SU-DHL-6 (cell line): ENCODE measurements at regions not wholly inside any gene's neighbourhood (a gene's known extent, or its start where the extent isn't known, plus 50 kb on each side); places are given as distances from the start of the nearest gene placed in this dataset.

ENCODE experiments used
- H2AFZ ChIP-seq: fragments of 200-600 bp; sonication (generic); 2 replicates; pipeline ENCODE4 v1.6.1; 2014; ENCODE audit warnings: low read depth, mild to moderate bottlenecking, moderate library complexity, mixed read lengths, antibody characterized with exemption, low read length; ENCODE audit not compliant: severe bottlenecking
- H3F3A ChIP-seq: fragments of 200-600 bp; shearing (Covaris generic); 2 replicates; pipeline ENCODE4 v1.6.0; 2016; ENCODE audit warnings: antibody characterized with exemption, mild to moderate bottlenecking; ENCODE audit not compliant: insufficient read depth
- H3K27ac ChIP-seq: fragments of 200-600 bp; sonication (generic); 2 replicates; pipeline ENCODE4 v1.5.1; 2016; ENCODE audit warnings: low read depth, mild to moderate bottlenecking, low read length, moderate library complexity, mixed read lengths
- H3K27me3 ChIP-seq: fragments of 200-600 bp; sonication (generic), shearing (Covaris generic); 2 replicates; pipeline ENCODE4 v1.6.0; 2014; ENCODE audit warnings: mild to moderate bottlenecking, low read length
- H3K36me3 ChIP-seq: fragments of 200-600 bp; sonication (generic); 2 replicates; pipeline ENCODE4 v1.6.1; 2014; ENCODE audit warnings: mild to moderate bottlenecking, low read length, mixed read lengths
- H3K4me2 ChIP-seq: fragments of 300-600, 200-600 bp; shearing (Covaris generic), sonication (generic); 2 replicates; pipeline ENCODE4 v1.6.0; 2014; ENCODE audit warnings: low read length, low read depth, mild to moderate bottlenecking; ENCODE audit not compliant: poor library complexity, severe bottlenecking
- H3K4me3 ChIP-seq: fragments of 200-600 bp; sonication (generic); 2 replicates; pipeline ENCODE4 v1.5.1; 2014; ENCODE audit warnings: antibody characterized with exemption, low read length, mild to moderate bottlenecking, mixed read lengths; ENCODE audit not compliant: insufficient read depth, poor library complexity, severe bottlenecking
- H3K79me2 ChIP-seq: fragments of 200-600 bp; sonication (generic); 2 replicates; pipeline ENCODE4 v1.6.1; 2014; ENCODE audit warnings: mild to moderate bottlenecking, low read length, moderate library complexity; ENCODE audit not compliant: insufficient read depth
- H3K9ac ChIP-seq: fragments of 200-600 bp; sonication (generic); 2 replicates; pipeline ENCODE4 v1.7.0; 2014; ENCODE audit warnings: mild to moderate bottlenecking, low read length
- H3K9me2 ChIP-seq: fragments of 200-600 bp; sonication (generic); replicated peaks from 2 replicates; pipeline ENCODE4 v1.6.1; 2014; ENCODE audit warnings: low read length; ENCODE audit not compliant: insufficient read depth
- H3K9me3 ChIP-seq: fragments of 200-600 bp; sonication (generic); 2 replicates; pipeline ENCODE4 v1.6.1; 2014; ENCODE audit warnings: low read length, mixed read lengths; ENCODE audit not compliant: insufficient read depth
- H4K20me1 ChIP-seq: fragments of 200-600 bp; sonication (generic); 2 replicates; pipeline ENCODE4 v1.6.1; 2014; ENCODE audit warnings: low read depth, mild to moderate bottlenecking, antibody characterized with exemption, low read length, moderate library complexity, mixed read lengths
- CTCF ChIP-seq: fragments of 200-600 bp; sonication (generic); IDR thresholded peaks from one replicate; pipeline ENCODE4 v1.5.1; 2017; ENCODE audit warnings: antibody characterized with exemption, mild to moderate bottlenecking, low read length, moderate library complexity; ENCODE audit not compliant: insufficient read depth, poor library complexity, severe bottlenecking
- EZH2phosphoT487 ChIP-seq: fragments of 200-600 bp; sonication (generic), shearing (Covaris generic); conservative IDR thresholded peaks from 2 replicates; pipeline ENCODE4 v1.6.1; 2018; ENCODE audit warnings: mild to moderate bottlenecking, antibody characterized with exemption, low read length, moderate library complexity, mixed read lengths

GRCh38 chr6:82785206-82785605, 280.4 kb downstream of the UBE3D start:
- H3K4me2 ChIP-seq = no peak overlapping the region
- H3K36me3 ChIP-seq = no peaks in the 10 kb centered on the region
- H3K9me2 ChIP-seq = no peaks in the 10 kb centered on the region
- H3K27ac ChIP-seq = no peak overlapping the region
- H3K9me3 ChIP-seq = no peaks in the 10 kb centered on the region
- H3F3A ChIP-seq = no peaks in the 10 kb centered on the region
- no peak overlapping the region for H3K9ac ChIP-seq
- no peak overlapping the region for H3K4me3 ChIP-seq
- H2AFZ ChIP-seq = no peak overlapping the region
- no peaks in the 10 kb centered on the region for H4K20me1 ChIP-seq
- H3K79me2 ChIP-seq = no peaks in the 10 kb centered on the region
- no peaks in the 10 kb centered on the region for H3K27me3 ChIP-seq
- TF ChIP-seq CTCF = no peak
- no peak for TF ChIP-seq EZH2phosphoT487

- Histone ChIP-seq H4K20me1 (no peaks in the 10 kb centered on the region), H3K9me3 (no peaks in the 10 kb centered on the region), H3K9me2 (no peaks in the 10 kb centered on the region), H3K79me2 (no peaks in the 10 kb centered on the region), H3K9ac (no peak overlapping the region), H3K4me3 (no peak overlapping the region), H3K36me3 (no peaks in the 10 kb centered on the region), H3K27me3 (no peaks in the 10 kb centered on the region), H2AFZ (no peak overlapping the region), H3F3A (no peaks in the 10 kb centered on the region), H3K4me2 (no peak overlapping the region), H3K27ac (no peak overlapping the region)
- TF ChIP-seq CTCF (no peak), EZH2phosphoT487 (no peak)
Observed at GRCh38 chr6:82786248-82786647, 279.4 kb downstream of the UBE3D start.

- Histone ChIP-seq H3K27ac (no peak overlapping the region), H3K9me3 (no peaks in the 10 kb centered on the region), H2AFZ (no peak overlapping the region), H3K9me2 (no peaks in the 10 kb centered on the region), H3F3A (no peaks in the 10 kb centered on the region), H3K4me3 (no peak overlapping the region), H3K9ac (no peak overlapping the region), H4K20me1 (no peaks in the 10 kb centered on the region), H3K79me2 (no peaks in the 10 kb centered on the region), H3K27me3 (no peaks in the 10 kb centered on the region), H3K36me3 (no peaks in the 10 kb centered on the region), H3K4me2 (no peak overlapping the region)
- TF ChIP-seq CTCF (no peak), EZH2phosphoT487 (no peak)
Observed at GRCh38 chr6:82795940-82796339, 269.7 kb downstream of the UBE3D start.
